ENCODE measurements at regions not wholly inside any gene's neighbourhood (a gene's known extent, or its start where the extent isn't known, plus 50 kb on each side); places are given as distances from the start of the nearest gene placed in this dataset.

DNA sequence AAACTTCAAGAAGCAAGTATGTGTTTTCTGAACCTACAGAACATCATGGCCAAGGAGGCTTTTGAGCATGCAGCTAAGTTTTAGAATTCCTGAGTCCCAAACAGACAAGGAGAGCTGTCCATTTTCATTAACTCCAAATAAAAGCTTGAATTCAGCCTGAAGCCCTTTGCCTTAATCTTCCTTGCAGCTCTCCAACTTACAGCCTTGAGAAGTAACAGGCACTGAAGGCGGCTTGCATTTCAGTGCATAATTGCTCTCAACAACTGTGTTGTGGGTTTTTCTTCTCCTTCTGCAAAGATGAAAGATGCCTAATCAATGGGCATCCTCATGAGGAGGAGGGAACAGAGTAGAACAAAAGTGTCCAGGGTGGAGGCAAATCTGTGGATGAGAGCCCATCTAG lies 286.0 kb downstream of the FAT3 start:
- TF ChIP-seq, protein P1, sequence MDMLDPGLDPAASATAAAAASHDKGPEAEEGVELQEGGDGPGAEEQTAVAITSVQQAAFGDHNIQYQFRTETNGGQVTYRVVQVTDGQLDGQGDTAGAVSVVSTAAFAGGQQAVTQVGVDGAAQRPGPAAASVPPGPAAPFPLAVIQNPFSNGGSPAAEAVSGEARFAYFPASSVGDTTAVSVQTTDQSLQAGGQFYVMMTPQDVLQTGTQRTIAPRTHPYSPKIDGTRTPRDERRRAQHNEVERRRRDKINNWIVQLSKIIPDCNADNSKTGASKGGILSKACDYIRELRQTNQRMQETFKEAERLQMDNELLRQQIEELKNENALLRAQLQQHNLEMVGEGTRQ (IDR thresholded peaks at IDR 0.05) = no peak
- TF ChIP-seq, protein P2, sequence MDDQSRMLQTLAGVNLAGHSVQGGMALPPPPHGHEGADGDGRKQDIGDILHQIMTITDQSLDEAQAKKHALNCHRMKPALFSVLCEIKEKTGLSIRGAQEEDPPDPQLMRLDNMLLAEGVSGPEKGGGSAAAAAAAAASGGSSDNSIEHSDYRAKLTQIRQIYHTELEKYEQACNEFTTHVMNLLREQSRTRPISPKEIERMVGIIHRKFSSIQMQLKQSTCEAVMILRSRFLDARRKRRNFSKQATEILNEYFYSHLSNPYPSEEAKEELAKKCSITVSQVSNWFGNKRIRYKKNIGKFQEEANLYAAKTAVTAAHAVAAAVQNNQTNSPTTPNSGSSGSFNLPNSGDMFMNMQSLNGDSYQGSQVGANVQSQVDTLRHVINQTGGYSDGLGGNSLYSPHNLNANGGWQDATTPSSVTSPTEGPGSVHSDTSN (IDR thresholded peaks at IDR 0.05) = no peak
- no peak for TF ChIP-seq KDM5A (IDR thresholded peaks at IDR 0.05)
- TF ChIP-seq ESRRA (IDR thresholded peaks at IDR 0.05; ENCODE audit: borderline replicate concordance, low read length) = no peak
- TF ChIP-seq, protein P3, sequence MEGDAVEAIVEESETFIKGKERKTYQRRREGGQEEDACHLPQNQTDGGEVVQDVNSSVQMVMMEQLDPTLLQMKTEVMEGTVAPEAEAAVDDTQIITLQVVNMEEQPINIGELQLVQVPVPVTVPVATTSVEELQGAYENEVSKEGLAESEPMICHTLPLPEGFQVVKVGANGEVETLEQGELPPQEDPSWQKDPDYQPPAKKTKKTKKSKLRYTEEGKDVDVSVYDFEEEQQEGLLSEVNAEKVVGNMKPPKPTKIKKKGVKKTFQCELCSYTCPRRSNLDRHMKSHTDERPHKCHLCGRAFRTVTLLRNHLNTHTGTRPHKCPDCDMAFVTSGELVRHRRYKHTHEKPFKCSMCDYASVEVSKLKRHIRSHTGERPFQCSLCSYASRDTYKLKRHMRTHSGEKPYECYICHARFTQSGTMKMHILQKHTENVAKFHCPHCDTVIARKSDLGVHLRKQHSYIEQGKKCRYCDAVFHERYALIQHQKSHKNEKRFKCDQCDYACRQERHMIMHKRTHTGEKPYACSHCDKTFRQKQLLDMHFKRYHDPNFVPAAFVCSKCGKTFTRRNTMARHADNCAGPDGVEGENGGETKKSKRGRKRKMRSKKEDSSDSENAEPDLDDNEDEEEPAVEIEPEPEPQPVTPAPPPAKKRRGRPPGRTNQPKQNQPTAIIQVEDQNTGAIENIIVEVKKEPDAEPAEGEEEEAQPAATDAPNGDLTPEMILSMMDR (IDR thresholded peaks at IDR 0.05) = no peak
- TF ChIP-seq, protein P4, sequence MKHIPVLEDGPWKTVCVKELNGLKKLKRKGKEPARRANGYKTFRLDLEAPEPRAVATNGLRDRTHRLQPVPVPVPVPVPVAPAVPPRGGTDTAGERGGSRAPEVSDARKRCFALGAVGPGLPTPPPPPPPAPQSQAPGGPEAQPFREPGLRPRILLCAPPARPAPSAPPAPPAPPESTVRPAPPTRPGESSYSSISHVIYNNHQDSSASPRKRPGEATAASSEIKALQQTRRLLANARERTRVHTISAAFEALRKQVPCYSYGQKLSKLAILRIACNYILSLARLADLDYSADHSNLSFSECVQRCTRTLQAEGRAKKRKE (CRISPR knock-in tag; IDR thresholded peaks at IDR 0.05; ENCODE audit: low read depth) = no peak
- TF ChIP-seq, protein P5, sequence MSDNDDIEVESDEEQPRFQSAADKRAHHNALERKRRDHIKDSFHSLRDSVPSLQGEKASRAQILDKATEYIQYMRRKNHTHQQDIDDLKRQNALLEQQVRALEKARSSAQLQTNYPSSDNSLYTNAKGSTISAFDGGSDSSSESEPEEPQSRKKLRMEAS (IDR thresholded peaks at IDR 0.05) = no peak
- TF ChIP-seq PHF8 (IDR thresholded peaks at IDR 0.05; ENCODE audit: borderline replicate concordance, low read depth) = no peak
- no peak for TF ChIP-seq RAD21 (conservative IDR thresholded peaks at IDR 0.05 in 1 of 2, IDR thresholded peaks at IDR 0.05 in 1 of 2)
- no peak for TF ChIP-seq POLR2A (IDR thresholded peaks at IDR 0.05; ENCODE audit: low read length)
- no peak for TF ChIP-seq EP300 (IDR thresholded peaks at IDR 0.05)
- TF ChIP-seq RFX5 (IDR thresholded peaks at IDR 0.05) = no peak
